ENCODE measurements at regions not wholly inside any gene's neighbourhood (a gene's known extent, or its start where the extent isn't known, plus 50 kb on each side); places are given as distances from the start of the nearest gene placed in this dataset.

DNA sequence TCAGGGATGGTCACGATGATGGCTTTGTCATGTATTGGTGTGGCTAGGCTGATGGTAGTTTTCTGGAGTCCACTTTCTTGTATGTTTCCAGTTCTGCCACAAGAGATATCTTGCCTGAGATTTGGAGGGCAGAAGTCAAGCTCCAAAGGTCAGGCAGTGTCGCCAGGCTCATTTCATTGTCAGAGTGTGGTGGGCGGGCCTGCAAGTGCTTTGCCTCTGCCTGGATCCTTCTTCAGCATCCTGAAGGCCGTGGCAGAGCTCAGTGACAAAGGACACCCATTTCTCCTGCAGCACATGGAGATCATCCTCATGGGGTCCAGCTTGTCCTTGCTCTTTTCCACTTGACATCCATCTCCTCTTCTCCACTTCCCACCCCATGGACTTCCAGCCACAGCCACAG lies 139.7 kb downstream of the SMIM20 start:
- TF ChIP-seq POLR2A (IDR thresholded peaks at IDR 0.05): no peak
- no peak for TF ChIP-seq CTCF (IDR thresholded peaks at IDR 0.05)

Data from tibial nerve (tissue), 3 donors.